DND-41 (cell line): ENCODE measurements at regions not wholly inside any gene's neighbourhood (a gene's known extent, or its start where the extent isn't known, plus 50 kb on each side); places are given as distances from the start of the nearest gene placed in this dataset.

Experiments
- ATAC-seq: fragments of 200-7000 bp; cut with Tn5 transposase; 3 replicates; pipeline ENCODE4 v1.9.1; 2021; ENCODE audit warnings: low read depth; ENCODE audit not compliant: insufficient read depth
- DNase-seq: peaks from one replicate; pipeline ENCODE4 v3.0.0-alpha.2; 2020
- H2AFZ ChIP-seq: 2 replicates; pipeline ENCODE4 v1.6.0; 2012; ENCODE audit warnings: low read depth, low read length
- H3K27ac ChIP-seq: 2 replicates; pipeline ENCODE4 v1.5.1; 2012; ENCODE audit warnings: low read length, inconsistent platforms
- H3K27me3 ChIP-seq: fragments of 200-600 bp; sonication (generic); 2 replicates; pipeline ENCODE4 v1.6.0; 2012; ENCODE audit warnings: low read length, mild to moderate bottlenecking, inconsistent platforms; ENCODE audit not compliant: insufficient read depth, poor library complexity
- H3K36me3 ChIP-seq: 2 replicates; pipeline ENCODE4 v1.5.1; 2012; ENCODE audit warnings: low read length, inconsistent platforms; ENCODE audit not compliant: insufficient read depth
- H3K4me1 ChIP-seq: 2 replicates; pipeline ENCODE4 v1.5.1; 2012; ENCODE audit warnings: mild to moderate bottlenecking, low read length; ENCODE audit not compliant: insufficient read depth
- H3K4me2 ChIP-seq: 2 replicates; pipeline ENCODE4 v1.6.0; 2012; ENCODE audit warnings: mild to moderate bottlenecking, moderate library complexity, low read length, inconsistent platforms; ENCODE audit not compliant: insufficient read depth
- H3K4me3 ChIP-seq, 2 experiments: fragments of 200-600 bp in 1 of 2; shearing (Covaris generic) in 1 of 2; 2 replicates each; pipeline ENCODE4 v1.5.1; 2012 to 2016; ENCODE audit warnings: inconsistent platforms in 2 of 2, low read length in 2 of 2, mild to moderate bottlenecking in 2 of 2, low read depth in 1 of 2, moderate library complexity in 1 of 2
- H3K79me2 ChIP-seq: 2 replicates; pipeline ENCODE4 v1.6.0; 2012; ENCODE audit warnings: low read length, inconsistent platforms; ENCODE audit not compliant: insufficient read depth
- H3K9ac ChIP-seq: 2 replicates; pipeline ENCODE4 v1.6.0; 2012; ENCODE audit warnings: low read depth, mild to moderate bottlenecking, inconsistent platforms, low read length, moderate library complexity
- H3K9me3 ChIP-seq: 2 replicates; pipeline ENCODE4 v1.5.1; 2012; ENCODE audit warnings: low read length, moderate library complexity, mild to moderate bottlenecking, inconsistent platforms; ENCODE audit not compliant: insufficient read depth, severe bottlenecking
- H4K20me1 ChIP-seq: 2 replicates; pipeline ENCODE4 v1.6.0; 2012; ENCODE audit warnings: low read length; ENCODE audit not compliant: insufficient read depth
- EZH2 ChIP-seq: IDR thresholded peaks from 3 replicates; pipeline ENCODE4 v1.6.1; 2012; ENCODE audit warnings: borderline replicate concordance, low read depth, mild to moderate bottlenecking, moderate library complexity, low read length, inconsistent platforms; ENCODE audit not compliant: severe bottlenecking
- TF ChIP-seq, protein P1 (sequence below): IDR thresholded peaks from 2 replicates; pipeline ENCODE4 v1.5.1; 2012; ENCODE audit warnings: borderline replicate concordance, low read length, moderate library complexity, mild to moderate bottlenecking; ENCODE audit not compliant: poor library complexity, severe bottlenecking; ENCODE audit errors: extremely low read depth

DNA sequence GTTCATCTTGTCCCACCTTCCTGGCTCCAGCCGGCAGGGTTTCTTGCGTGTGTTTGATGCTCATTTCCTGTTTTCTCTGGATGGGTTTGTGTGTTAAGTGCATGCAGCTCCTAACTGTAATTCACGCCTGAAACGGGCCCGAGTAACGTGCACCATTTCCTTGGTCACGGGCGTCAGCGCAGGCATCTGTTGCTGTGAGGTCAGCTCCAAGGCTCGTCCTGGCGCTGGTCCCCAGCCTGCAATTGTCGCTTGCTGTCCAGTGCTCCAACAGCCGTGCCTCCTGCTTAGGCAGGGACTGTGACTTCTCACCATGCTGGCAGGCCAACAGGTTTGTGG lies 201.1 kb downstream of the GLRX3 start:
- no peak for TF ChIP-seq EZH2
- H3K27me3 ChIP-seq: peaks cover 6% of the 10 kb centered on the region
- no peaks in the 10 kb centered on the region for H3K4me1 ChIP-seq
- no peaks in the 10 kb centered on the region for H3K9me3 ChIP-seq
- H3K9ac ChIP-seq: no peak overlapping the region
- no peaks in the 10 kb centered on the region for H4K20me1 ChIP-seq
- H2AFZ ChIP-seq: no peak overlapping the region
- no peak for DNase-seq
- H3K4me2 ChIP-seq: no peak overlapping the region
- H3K79me2 ChIP-seq: no peaks in the 10 kb centered on the region
- H3K4me3 ChIP-seq: no peak overlapping the region
- no peak for ATAC-seq
- no peak overlapping the region for H3K27ac ChIP-seq
- no peaks in the 10 kb centered on the region for H3K36me3 ChIP-seq

DNA sequence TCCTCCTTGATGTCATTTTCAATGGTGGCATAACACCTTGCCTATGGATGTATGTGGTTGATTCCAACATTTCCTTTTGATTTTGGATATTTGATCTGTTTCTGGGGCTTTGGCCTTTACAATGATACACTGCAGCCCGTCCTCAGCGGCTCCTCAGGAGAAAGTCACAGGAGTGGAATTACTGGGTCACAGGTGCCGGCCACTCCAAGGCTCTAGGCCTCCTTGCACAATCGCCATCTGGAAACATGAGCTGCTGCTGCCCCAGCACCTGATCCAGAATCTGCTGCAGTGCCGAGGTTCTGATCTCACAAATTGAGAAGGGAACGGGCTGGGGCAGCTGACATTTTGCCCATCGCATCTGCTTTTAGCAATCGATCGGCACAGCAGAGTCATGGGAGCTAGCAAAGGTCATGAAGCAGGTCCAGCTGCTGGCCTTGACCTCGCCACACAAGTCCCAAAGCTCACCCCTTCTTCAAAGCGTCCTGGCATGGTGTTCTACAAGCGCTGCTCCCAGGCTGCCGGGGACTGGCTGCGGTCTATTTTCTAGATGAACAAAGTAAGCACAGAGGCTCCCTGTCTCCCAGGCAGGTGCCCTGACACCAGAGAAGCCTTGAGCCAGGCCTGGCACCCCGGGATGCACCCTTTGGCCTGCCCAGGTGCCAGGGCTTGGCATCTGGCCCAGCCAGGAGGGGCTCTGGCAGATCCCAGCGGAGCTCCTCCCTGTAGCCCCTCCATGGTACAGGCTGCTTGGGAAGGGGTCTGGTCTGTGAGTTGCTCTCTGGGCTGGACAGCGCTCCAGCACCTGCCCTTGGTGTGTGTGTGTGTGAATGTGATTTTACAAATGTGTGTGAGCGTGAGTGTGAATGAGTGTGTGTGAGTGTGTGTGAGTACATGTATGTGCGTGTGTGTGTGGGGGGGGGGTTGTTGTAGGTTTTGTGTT lies 201.8 kb downstream of the GLRX3 start:
- Histone ChIP-seq H3K36me3 (no peaks in the 10 kb centered on the region), H3K79me2 (no peaks in the 10 kb centered on the region), H3K4me2 (no peak overlapping the region), H3K4me1 (no peaks in the 10 kb centered on the region), H3K27me3 (peaks cover 6% of the 10 kb centered on the region), H3K9me3 (no peaks in the 10 kb centered on the region), H3K4me3 (no peak overlapping the region), H4K20me1 (no peaks in the 10 kb centered on the region), H2AFZ (no peak overlapping the region), H3K9ac (no peak overlapping the region), H3K27ac (no peak overlapping the region)
- ATAC-seq (no peak), DNase-seq (no peak)
- TF ChIP-seq, protein P1, sequence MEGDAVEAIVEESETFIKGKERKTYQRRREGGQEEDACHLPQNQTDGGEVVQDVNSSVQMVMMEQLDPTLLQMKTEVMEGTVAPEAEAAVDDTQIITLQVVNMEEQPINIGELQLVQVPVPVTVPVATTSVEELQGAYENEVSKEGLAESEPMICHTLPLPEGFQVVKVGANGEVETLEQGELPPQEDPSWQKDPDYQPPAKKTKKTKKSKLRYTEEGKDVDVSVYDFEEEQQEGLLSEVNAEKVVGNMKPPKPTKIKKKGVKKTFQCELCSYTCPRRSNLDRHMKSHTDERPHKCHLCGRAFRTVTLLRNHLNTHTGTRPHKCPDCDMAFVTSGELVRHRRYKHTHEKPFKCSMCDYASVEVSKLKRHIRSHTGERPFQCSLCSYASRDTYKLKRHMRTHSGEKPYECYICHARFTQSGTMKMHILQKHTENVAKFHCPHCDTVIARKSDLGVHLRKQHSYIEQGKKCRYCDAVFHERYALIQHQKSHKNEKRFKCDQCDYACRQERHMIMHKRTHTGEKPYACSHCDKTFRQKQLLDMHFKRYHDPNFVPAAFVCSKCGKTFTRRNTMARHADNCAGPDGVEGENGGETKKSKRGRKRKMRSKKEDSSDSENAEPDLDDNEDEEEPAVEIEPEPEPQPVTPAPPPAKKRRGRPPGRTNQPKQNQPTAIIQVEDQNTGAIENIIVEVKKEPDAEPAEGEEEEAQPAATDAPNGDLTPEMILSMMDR: no peak
- TF ChIP-seq EZH2: no peak

DNA sequence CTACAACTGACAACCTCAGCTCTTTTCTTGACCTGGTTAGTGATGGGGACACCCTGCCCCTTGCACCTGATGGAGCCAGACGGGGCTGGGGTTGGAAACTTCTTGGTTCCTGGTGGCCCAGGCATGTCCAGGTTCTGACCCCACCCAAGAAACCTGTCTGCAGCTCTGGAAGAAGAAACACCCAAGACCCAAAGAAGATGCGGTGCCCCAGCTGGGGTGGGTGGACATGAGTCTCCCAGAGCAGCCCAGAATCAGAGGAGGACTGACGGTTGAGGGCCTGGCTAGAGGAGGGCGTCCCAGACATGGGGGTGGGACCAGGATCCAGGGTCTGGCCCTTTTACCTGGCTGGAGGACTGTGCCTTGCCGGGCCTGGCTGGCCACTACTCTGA lies 202.4 kb downstream of the GLRX3 start:
- Histone ChIP-seq H3K9me3 (no peaks in the 10 kb centered on the region), H3K36me3 (no peaks in the 10 kb centered on the region), H3K27ac (no peak overlapping the region), H3K79me2 (no peaks in the 10 kb centered on the region), H3K4me3 (no peak overlapping the region), H4K20me1 (no peaks in the 10 kb centered on the region), H3K9ac (no peak overlapping the region), H3K4me1 (no peaks in the 10 kb centered on the region), H2AFZ (no peak overlapping the region), H3K4me2 (no peak overlapping the region), H3K27me3 (peaks cover 6% of the 10 kb centered on the region)
- DNase-seq (no peak), ATAC-seq (no peak)
- TF ChIP-seq, protein P1: no peak
- TF ChIP-seq EZH2: no peak

DNA sequence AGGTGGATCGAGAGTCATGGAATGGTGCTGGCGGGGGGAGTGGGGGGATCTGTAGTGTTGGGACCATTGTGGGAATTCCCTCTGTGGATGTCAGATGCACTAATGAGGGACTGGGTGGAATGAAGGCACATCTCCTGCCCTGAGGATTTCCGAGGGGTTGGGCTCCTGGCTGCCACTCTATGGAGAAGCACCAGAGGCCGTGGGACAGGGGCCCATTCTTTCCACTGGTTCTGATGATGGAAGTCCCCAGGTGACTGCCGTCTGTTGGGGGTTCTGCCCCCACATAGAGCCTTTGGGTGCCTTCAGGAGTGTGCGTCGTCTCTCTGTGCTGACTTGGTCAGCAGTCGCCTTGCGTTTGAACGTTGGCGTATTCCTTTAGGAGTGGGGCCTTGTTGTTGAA lies 202.9 kb downstream of the GLRX3 start:
- Histone ChIP-seq H3K36me3 (no peaks in the 10 kb centered on the region), H3K27ac (no peak overlapping the region), H3K4me3 (no peak overlapping the region), H3K79me2 (no peaks in the 10 kb centered on the region), H3K27me3 (peaks cover 6% of the 10 kb centered on the region), H3K4me1 (no peaks in the 10 kb centered on the region), H4K20me1 (no peaks in the 10 kb centered on the region), H3K4me2 (no peak overlapping the region), H3K9me3 (no peaks in the 10 kb centered on the region), H3K9ac (no peak overlapping the region), H2AFZ (no peak overlapping the region)
- ATAC-seq (no peak), DNase-seq (no peak)
- no peak for TF ChIP-seq EZH2
- TF ChIP-seq, protein P1: no peak
